ENCODE measurements at regions not wholly inside any gene's neighbourhood (a gene's known extent, or its start where the extent isn't known, plus 50 kb on each side); places are given as distances from the start of the nearest gene placed in this dataset.

DNA sequence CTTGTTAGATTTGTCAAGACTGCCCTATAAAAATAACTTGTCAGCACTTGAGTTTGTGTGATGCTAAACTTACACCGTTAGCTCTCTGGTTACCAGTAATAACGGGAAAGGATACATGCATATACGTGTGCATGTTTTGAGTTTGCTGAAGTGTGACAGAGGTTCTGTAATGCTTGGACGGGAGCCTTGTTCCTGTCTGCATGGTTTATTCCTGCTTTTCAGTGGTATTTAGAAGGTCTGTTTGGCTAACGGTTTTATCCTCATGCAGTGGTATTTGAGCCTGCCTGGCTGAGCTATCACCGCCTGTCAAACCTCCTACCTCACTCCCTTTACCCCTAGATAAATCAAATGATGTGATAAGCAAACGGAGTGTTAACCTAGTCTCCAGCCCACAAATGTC lies 305.6 kb downstream of the GALC start:
- H3K4me1 ChIP-seq (ENCODE audit: control insufficient read depth, insufficient read depth, low read length, poor library complexity, severe bottlenecking), result no peaks in the 10 kb centered on the region
- no peaks in the 10 kb centered on the region for H3K9me3 ChIP-seq (ENCODE audit: control insufficient read depth, low read length)
- 87 to 92% methylated on average over 4 of the region's 7 CpGs for WGBS, 2 experiments (ENCODE audit: insufficient coverage in 2 of 2)

DNA sequence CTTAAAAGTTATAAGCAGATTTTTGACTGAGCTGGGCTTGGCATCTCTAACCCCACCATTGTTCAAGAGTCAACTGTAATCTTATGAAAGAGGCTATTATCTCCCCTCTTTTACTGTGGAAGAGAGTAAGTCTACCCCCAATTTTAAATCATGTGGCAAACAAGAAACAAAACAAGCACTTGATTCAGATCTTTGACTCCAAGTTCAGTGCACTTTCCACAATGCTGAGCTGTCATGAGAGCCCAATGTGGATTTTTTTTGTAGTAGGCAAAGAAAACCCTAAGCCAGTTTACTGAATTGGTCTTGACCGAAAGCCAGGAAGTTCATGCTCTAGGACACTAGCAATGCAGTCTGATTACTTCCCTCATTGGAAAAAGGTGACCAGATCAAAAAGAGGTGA lies 306.2 kb downstream of the GALC start:
- Histone ChIP-seq H3K9me3 (ENCODE audit: control insufficient read depth, low read length) (no peaks in the 10 kb centered on the region), H3K4me3 (ENCODE audit: extremely low read depth, insufficient read depth, low read length, poor library complexity, severe bottlenecking) (no peak overlapping the region), H3K4me1 (ENCODE audit: control insufficient read depth, insufficient read depth, low read length, poor library complexity, severe bottlenecking) (no peaks in the 10 kb centered on the region), H3K27ac (ENCODE audit: low read depth, low read length, severe bottlenecking) (no peak overlapping the region), H3K36me3 (ENCODE audit: control insufficient read depth, insufficient read depth, low read length) (no peaks in the 10 kb centered on the region)
- WGBS, 2 experiments (ENCODE audit: insufficient coverage in 2 of 2), result no CpG with 5 or more reads among the region's 1 CpG

More for the DNA sequence above, 305.6 kb downstream of the GALC start:
- H3K36me3 ChIP-seq (ENCODE audit: control insufficient read depth, insufficient read depth, low read length), result no peaks in the 10 kb centered on the region
- H3K4me3 ChIP-seq (ENCODE audit: extremely low read depth, insufficient read depth, low read length, poor library complexity, severe bottlenecking), result no peak overlapping the region
- H3K27ac ChIP-seq (ENCODE audit: low read depth, low read length, severe bottlenecking), result no peak overlapping the region

DNA sequence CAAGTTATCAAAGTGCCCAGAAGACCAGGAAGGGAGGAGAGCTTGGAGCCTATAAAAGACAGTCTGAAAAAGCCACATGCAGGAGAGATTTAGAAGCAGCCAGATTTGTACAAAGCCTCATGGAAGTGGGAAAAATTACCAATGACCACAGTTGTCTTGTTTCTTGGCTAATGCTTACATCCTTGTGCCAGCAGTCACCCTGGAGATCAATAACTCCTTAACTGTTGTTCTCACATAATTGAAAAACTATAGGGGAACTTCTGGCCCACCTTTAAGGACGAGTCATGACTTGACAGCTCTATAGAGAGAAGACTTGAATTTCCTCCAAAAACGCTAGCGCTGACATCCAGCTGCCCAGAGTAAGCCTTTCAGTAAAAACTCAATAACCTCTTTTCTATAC lies 313.1 kb downstream of the GALC start:
- Histone ChIP-seq H3K27ac (ENCODE audit: low read depth, low read length, severe bottlenecking) (no peak overlapping the region), H3K4me1 (ENCODE audit: control insufficient read depth, insufficient read depth, low read length, poor library complexity, severe bottlenecking) (no peaks in the 10 kb centered on the region), H3K9me3 (ENCODE audit: control insufficient read depth, low read length) (no peaks in the 10 kb centered on the region), H3K4me3 (ENCODE audit: extremely low read depth, insufficient read depth, low read length, poor library complexity, severe bottlenecking) (no peak overlapping the region), H3K36me3 (ENCODE audit: control insufficient read depth, insufficient read depth, low read length) (no peaks in the 10 kb centered on the region)
- no CpG with 5 or more reads among the region's 3 CpGs for WGBS, 2 experiments (ENCODE audit: insufficient coverage in 2 of 2)

DNA sequence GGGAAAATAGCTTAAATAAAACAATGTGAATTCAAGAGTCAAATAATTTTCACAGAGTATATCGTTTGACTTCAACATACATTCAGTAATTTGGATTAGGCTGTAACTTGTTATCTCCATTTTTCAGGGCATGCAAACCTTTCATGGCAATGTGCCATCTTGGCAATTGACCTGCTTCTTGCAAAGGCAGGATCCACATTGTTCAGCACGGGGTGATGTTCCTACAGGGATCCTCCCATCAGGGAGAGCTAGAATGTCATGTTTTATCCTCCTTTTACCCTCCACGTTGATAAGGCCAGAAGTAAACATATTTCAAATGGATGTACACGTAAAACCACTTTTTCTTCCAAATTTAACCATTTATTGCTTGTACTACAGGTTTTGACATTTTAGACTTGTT lies 314.4 kb downstream of the GALC start:
- 77 to 82% methylated on average over 3 to 4 of the region's 4 CpGs for WGBS, 2 experiments (ENCODE audit: insufficient coverage in 2 of 2)
- Histone ChIP-seq H3K4me1 (ENCODE audit: control insufficient read depth, insufficient read depth, low read length, poor library complexity, severe bottlenecking) (no peaks in the 10 kb centered on the region), H3K27ac (ENCODE audit: low read depth, low read length, severe bottlenecking) (no peak overlapping the region), H3K9me3 (ENCODE audit: control insufficient read depth, low read length) (no peaks in the 10 kb centered on the region), H3K36me3 (ENCODE audit: control insufficient read depth, insufficient read depth, low read length) (no peaks in the 10 kb centered on the region), H3K4me3 (ENCODE audit: extremely low read depth, insufficient read depth, low read length, poor library complexity, severe bottlenecking) (no peak overlapping the region)

DNA sequence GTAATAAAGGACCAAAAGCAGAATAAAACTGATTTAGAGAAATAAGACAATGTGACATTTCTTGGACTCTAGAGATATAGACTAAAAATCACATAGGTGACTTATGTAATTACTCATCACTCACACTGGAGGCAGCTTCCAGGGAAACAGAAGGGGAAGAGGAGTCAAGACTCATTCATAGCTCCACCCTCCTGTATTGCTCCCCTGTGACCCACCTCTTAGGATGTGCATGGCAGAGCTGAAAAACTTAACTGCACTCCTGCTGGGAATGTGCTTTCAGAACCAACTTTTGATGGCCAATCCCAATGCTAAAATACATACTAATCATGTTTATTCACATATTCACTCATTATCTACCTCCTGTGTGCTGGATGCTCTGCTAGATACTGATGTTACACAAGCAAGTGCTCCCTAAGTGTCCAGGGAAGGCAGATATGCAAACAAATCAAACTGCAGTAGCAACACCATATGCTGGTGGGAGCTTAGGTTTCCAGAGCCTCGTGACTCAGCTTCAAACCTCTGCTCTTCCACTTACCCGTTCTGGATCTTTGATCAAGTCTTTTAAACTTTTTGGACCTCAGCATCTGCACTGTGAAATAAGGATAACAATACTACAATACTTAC lies 316.1 kb downstream of the GALC start:
- Histone ChIP-seq H3K36me3 (ENCODE audit: control insufficient read depth, insufficient read depth, low read length) (no peaks in the 10 kb centered on the region), H3K27ac (ENCODE audit: low read depth, low read length, severe bottlenecking) (no peak overlapping the region), H3K9me3 (ENCODE audit: control insufficient read depth, low read length) (no peaks in the 10 kb centered on the region), H3K4me1 (ENCODE audit: control insufficient read depth, insufficient read depth, low read length, poor library complexity, severe bottlenecking) (no peaks in the 10 kb centered on the region), H3K4me3 (ENCODE audit: extremely low read depth, insufficient read depth, low read length, poor library complexity, severe bottlenecking) (no peak overlapping the region)
- WGBS, 2 experiments (ENCODE audit: insufficient coverage in 2 of 2), result 100% methylated on average over 1 of the region's 2 CpGs; no CpG with 5 or more reads in 1 of the 2 experiments

DNA sequence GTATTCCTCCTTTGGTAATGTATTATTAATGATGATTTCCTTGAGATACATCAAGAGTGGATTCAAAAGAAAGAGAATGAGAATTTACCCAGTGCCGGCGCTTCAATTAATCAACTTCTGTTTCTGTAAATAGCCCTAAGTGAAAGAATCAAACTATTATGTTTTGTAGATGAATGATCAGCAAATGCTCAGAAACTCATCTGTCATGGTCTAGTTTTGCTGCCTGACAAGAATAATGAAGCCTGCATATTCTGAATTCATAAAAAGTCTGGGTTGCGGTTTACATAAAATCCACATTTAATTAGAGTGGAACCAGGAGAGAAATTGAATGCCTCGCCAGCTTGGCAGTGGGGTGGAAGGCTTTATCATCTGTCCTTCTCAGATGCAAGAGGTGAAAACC lies 325.3 kb downstream of the GALC start:
- no peaks in the 10 kb centered on the region for H3K36me3 ChIP-seq (ENCODE audit: control insufficient read depth, insufficient read depth, low read length)
- no peaks in the 10 kb centered on the region for H3K9me3 ChIP-seq (ENCODE audit: control insufficient read depth, low read length)
- no peaks in the 10 kb centered on the region for H3K4me1 ChIP-seq (ENCODE audit: control insufficient read depth, insufficient read depth, low read length, poor library complexity, severe bottlenecking)
- WGBS, 2 experiments (ENCODE audit: insufficient coverage in 2 of 2), result 93 to 94% methylated on average over 2 of the region's 4 CpGs
- no peak overlapping the region for H3K4me3 ChIP-seq (ENCODE audit: extremely low read depth, insufficient read depth, low read length, poor library complexity, severe bottlenecking)
- H3K27ac ChIP-seq (ENCODE audit: low read depth, low read length, severe bottlenecking), result no peak overlapping the region

DNA sequence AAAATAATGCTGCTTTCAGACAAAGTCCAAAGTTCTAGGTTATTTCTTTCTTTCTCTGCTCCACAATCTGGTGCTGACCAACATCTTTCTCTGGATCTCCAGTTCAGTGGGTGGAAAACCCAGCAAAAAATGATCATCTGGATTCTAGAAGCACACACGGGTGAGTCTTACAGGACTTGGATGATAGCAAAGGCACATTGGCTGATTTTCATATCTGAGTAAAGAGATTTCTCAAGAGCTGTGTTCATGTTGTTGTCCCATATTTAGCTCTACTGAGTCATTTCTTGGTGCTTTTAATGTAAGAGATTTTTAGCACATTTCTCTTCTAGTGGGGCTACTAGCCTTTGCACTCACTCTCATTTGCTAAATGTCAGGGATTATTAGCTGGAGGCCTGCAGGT lies 336.7 kb downstream of the GALC start:
- H3K4me1 ChIP-seq (ENCODE audit: control insufficient read depth, insufficient read depth, low read length, poor library complexity, severe bottlenecking), result no peaks in the 10 kb centered on the region
- H3K4me3 ChIP-seq (ENCODE audit: extremely low read depth, insufficient read depth, low read length, poor library complexity, severe bottlenecking), result no peak overlapping the region
- WGBS, 2 experiments (ENCODE audit: insufficient coverage in 2 of 2), result 86% methylated on average over 1 of the region's 1 CpG; no CpG with 5 or more reads in 1 of the 2 experiments
- H3K9me3 ChIP-seq (ENCODE audit: control insufficient read depth, low read length), result no peaks in the 10 kb centered on the region
- no peak overlapping the region for H3K27ac ChIP-seq (ENCODE audit: low read depth, low read length, severe bottlenecking)
- H3K36me3 ChIP-seq (ENCODE audit: control insufficient read depth, insufficient read depth, low read length), result no peaks in the 10 kb centered on the region

DNA sequence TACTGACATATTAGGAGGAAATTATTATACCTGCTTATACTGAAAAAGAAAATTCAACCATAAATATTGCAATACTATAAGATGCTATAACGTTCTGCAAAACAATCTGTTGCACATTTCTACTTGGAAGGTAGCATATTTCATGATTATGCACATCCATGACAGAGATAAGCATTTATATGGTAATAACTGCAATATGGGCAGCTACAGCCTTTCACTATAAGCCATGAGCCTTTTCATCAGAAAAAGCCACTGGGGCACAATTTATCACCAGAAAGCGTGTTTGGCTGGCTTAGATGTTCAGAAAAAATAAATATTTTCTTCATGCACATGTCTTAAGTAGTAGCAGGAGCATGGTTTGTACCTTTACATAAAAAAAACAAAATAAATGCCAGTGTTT lies 340.7 kb downstream of the GALC start:
- Histone ChIP-seq H3K4me1 (ENCODE audit: control insufficient read depth, insufficient read depth, low read length, poor library complexity, severe bottlenecking) (no peaks in the 10 kb centered on the region), H3K36me3 (ENCODE audit: control insufficient read depth, insufficient read depth, low read length) (no peaks in the 10 kb centered on the region), H3K9me3 (ENCODE audit: control insufficient read depth, low read length) (peaks cover 12% of the 10 kb centered on the region), H3K27ac (ENCODE audit: low read depth, low read length, severe bottlenecking) (no peak overlapping the region), H3K4me3 (ENCODE audit: extremely low read depth, insufficient read depth, low read length, poor library complexity, severe bottlenecking) (no peak overlapping the region)
- no CpG with 5 or more reads among the region's 2 CpGs for WGBS, 2 experiments (ENCODE audit: insufficient coverage in 2 of 2)

DNA sequence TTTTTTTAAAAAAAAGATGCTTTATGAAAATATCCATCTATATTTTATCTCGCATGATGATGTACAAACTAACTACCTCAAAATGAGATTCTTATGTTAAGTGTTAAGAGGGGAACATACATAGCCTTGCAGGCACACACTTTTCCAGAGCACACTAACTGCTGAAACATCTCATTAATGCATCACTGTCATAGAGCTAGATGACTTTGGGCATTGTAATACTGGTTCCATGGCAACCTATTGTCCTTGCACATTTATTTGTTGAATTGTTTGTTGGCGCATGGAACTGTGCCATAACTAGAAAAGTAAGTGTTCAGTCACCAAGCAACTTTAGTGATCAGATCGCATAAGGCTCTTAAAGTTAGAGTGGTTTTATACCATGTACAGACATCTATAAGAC lies 348.3 kb downstream of the GALC start:
- Histone ChIP-seq H3K36me3 (ENCODE audit: control insufficient read depth, insufficient read depth, low read length) (no peaks in the 10 kb centered on the region), H3K4me1 (ENCODE audit: control insufficient read depth, insufficient read depth, low read length, poor library complexity, severe bottlenecking) (no peaks in the 10 kb centered on the region), H3K4me3 (ENCODE audit: extremely low read depth, insufficient read depth, low read length, poor library complexity, severe bottlenecking) (no peak overlapping the region), H3K9me3 (ENCODE audit: control insufficient read depth, low read length) (peaks cover 4% of the 10 kb centered on the region), H3K27ac (ENCODE audit: low read depth, low read length, severe bottlenecking) (no peak overlapping the region)
- WGBS, 2 experiments (ENCODE audit: insufficient coverage in 2 of 2), result 83 to 100% methylated on average over 1 of the region's 3 CpGs

DNA sequence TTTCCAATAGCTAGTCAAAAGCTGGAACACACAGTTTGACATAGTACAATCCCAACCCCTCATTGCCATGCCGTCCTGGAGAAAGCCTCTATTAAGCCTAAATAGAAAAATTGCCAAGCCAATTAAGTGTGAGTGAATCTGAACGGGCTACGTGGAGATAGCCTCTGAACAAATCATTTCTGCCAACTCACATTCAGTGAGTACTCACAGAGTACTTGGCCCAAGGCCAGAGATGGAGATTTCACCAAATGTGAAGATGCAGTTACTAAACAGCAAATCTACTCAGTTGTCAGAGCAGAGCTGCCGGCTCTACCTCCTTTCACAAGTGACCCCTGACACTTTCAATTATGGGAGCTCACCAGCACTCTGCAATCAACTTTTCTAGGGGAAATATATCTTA lies 350.0 kb downstream of the GALC start:
- Histone ChIP-seq H3K4me1 (ENCODE audit: control insufficient read depth, insufficient read depth, low read length, poor library complexity, severe bottlenecking) (no peaks in the 10 kb centered on the region), H3K36me3 (ENCODE audit: control insufficient read depth, insufficient read depth, low read length) (no peaks in the 10 kb centered on the region), H3K27ac (ENCODE audit: low read depth, low read length, severe bottlenecking) (no peak overlapping the region), H3K4me3 (ENCODE audit: extremely low read depth, insufficient read depth, low read length, poor library complexity, severe bottlenecking) (no peak overlapping the region), H3K9me3 (ENCODE audit: control insufficient read depth, low read length) (no peaks in the 10 kb centered on the region)
- 82 to 86% methylated on average over 1 to 2 of the region's 4 CpGs for WGBS, 2 experiments (ENCODE audit: insufficient coverage in 2 of 2)

DNA sequence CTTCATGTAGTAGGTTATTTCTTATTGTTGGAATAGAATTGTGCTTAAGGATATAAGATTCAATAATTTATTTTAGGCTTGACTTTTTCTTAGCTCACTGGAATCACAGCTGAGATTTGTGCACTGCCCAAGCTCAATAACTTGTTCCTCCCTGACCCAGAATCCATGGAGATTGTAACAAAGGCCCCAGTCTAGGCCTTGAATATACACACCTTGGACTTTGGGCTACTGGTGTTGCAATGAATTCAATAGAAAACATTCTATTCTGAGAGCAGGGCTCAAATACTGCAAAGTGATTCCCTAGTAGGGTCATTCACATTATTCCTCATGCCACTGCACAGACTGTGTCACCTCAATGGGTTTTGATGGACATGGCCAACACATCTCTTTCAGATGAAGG lies 352.4 kb downstream of the GALC start:
- no peaks in the 10 kb centered on the region for H3K36me3 ChIP-seq (ENCODE audit: control insufficient read depth, insufficient read depth, low read length)
- H3K9me3 ChIP-seq (ENCODE audit: control insufficient read depth, low read length), result no peaks in the 10 kb centered on the region
- H3K4me3 ChIP-seq (ENCODE audit: extremely low read depth, insufficient read depth, low read length, poor library complexity, severe bottlenecking), result no peak overlapping the region
- H3K4me1 ChIP-seq (ENCODE audit: control insufficient read depth, insufficient read depth, low read length, poor library complexity, severe bottlenecking), result no peaks in the 10 kb centered on the region
- no peak overlapping the region for H3K27ac ChIP-seq (ENCODE audit: low read depth, low read length, severe bottlenecking)
